ENCODE measurements at regions not wholly inside any gene's neighbourhood (a gene's known extent, or its start where the extent isn't known, plus 50 kb on each side); places are given as distances from the start of the nearest gene placed in this dataset.

DNA sequence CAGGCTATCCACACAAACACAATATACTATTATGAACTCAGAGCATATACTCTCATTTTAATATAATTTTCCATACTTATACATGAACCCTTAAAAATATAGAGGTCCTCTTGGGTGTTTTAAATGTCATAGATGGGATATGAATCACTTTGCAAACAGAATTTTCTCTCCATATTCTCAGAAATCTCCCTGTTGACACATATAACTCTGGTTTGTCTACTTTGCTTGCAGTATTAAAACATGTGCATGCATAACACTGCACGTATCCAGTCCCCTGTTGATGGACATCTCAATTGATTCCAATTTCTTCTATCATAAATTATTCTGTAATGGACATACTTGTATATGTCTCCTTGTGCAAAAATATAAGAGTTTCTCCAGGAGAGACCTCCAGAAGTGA is 417.5 kb upstream of the TBX3 start:
- Histone ChIP-seq H3K4me3 (no peak overlapping the region), H3K9ac (ENCODE audit: insufficient read depth in 1 of 2, low read length in 2 of 2) (no peak overlapping the region), H3K9me3 (ENCODE audit: control insufficient read depth in 4 of 4, insufficient read depth in 3 of 4, low read length in 3 of 4) (peaks cover 0 to 2% (median under 1%) of the 10 kb centered on the region in 4 donors), H3K4me1 (ENCODE audit: control insufficient read depth in 5 of 5, insufficient read depth in 5 of 5, low read length in 5 of 5) (peaks cover 5 to 16% (median 9%) of the 10 kb centered on the region in 5 donors), H3K36me3 (ENCODE audit: control insufficient read depth in 4 of 4, insufficient read depth in 4 of 4, low read length in 4 of 4) (no peaks in the 10 kb centered on the region), H3K27ac (ENCODE audit: low read depth in 1 of 2, low read length in 1 of 2) (no peak overlapping the region), H3K27me3 (ENCODE audit: control insufficient read depth in 3 of 3, insufficient read depth in 3 of 3, low read length in 2 of 3) (no peaks in the 10 kb centered on the region)
- ATAC-seq (ENCODE audit: insufficient read depth, low FRiP score) = no peak
- 90 to 93% methylated on average over 1 of the region's 1 CpG for WGBS, 2 donors
- DNase-seq = no peak
- no peak for TF ChIP-seq CTCF (IDR thresholded peaks at IDR 0.05; ENCODE audit: control extremely low read depth, extremely low read depth)

DNA sequence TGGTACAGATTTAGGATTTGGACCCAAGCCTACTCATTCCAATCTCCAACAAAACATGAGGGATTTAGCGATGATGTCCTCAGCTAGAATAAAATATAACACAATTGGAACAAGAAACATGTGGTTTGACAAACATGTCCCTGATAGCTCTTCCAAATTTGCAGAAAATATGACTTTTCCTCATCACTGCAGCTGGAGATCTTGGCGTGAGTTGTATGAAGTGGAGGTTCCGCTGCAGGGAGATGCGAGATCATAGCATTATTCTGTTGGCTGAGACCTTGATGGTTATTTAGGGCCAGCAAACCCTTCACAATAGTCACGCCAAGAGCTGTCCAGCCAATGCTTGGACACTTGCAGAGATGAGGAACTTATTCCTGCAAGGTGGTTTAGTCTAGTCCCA is 413.4 kb upstream of the TBX3 start:
- peaks cover 0 to 3% (median 1%) of the 10 kb centered on the region in 4 donors for H3K9me3 ChIP-seq (ENCODE audit: control insufficient read depth in 4 of 4, insufficient read depth in 3 of 4, low read length in 3 of 4)
- WGBS, 2 donors = 79 to 80% methylated on average over 5 of the region's 5 CpGs
- no peak overlapping the region for H3K9ac ChIP-seq (ENCODE audit: insufficient read depth in 1 of 2, low read length in 2 of 2)
- H3K36me3 ChIP-seq (ENCODE audit: control insufficient read depth in 4 of 4, insufficient read depth in 4 of 4, low read length in 4 of 4) = no peaks in the 10 kb centered on the region
- H3K27me3 ChIP-seq (ENCODE audit: control insufficient read depth in 3 of 3, insufficient read depth in 3 of 3, low read length in 2 of 3) = no peaks in the 10 kb centered on the region
- DNase-seq = peak; percentile 73 to 97 (median 94)
- no peak for TF ChIP-seq CTCF (IDR thresholded peaks at IDR 0.05; ENCODE audit: control extremely low read depth, extremely low read depth)
- H3K4me3 ChIP-seq = no peak overlapping the region
- H3K27ac ChIP-seq (ENCODE audit: low read depth in 1 of 2, low read length in 1 of 2) = no peak overlapping the region
- no peak for ATAC-seq (ENCODE audit: insufficient read depth, low FRiP score)
- H3K4me1 ChIP-seq (ENCODE audit: control insufficient read depth in 5 of 5, insufficient read depth in 5 of 5, low read length in 5 of 5) = peaks cover 0 to 12% (median 6%) of the 10 kb centered on the region in 5 donors

GRCh38 chr12:115096588-115097397 is 412.8 kb upstream of the TBX3 start:
- Histone ChIP-seq H3K36me3 (ENCODE audit: control insufficient read depth in 4 of 4, insufficient read depth in 4 of 4, low read length in 4 of 4) (no peaks in the 10 kb centered on the region), H3K27ac (ENCODE audit: low read depth in 1 of 2, low read length in 1 of 2) (peak overlapping the region in 1 of 2 donors; percentile 40), H3K27me3 (ENCODE audit: control insufficient read depth in 3 of 3, insufficient read depth in 3 of 3, low read length in 2 of 3) (no peaks in the 10 kb centered on the region), H3K4me3 (no peak overlapping the region), H3K4me1 (ENCODE audit: control insufficient read depth in 5 of 5, insufficient read depth in 5 of 5, low read length in 5 of 5) (peaks cover 0 to 12% (median 6%) of the 10 kb centered on the region in 5 donors), H3K9ac (ENCODE audit: insufficient read depth in 1 of 2, low read length in 2 of 2) (no peak overlapping the region), H3K9me3 (ENCODE audit: control insufficient read depth in 4 of 4, insufficient read depth in 3 of 4, low read length in 3 of 4) (peaks cover 0 to 3% (median 1%) of the 10 kb centered on the region in 4 donors)
- WGBS, 2 donors = 51 to 53% methylated on average over 2 of the region's 2 CpGs
- peak; percentile 35 to 87 (median 76) for DNase-seq
- no peak for TF ChIP-seq CTCF (IDR thresholded peaks at IDR 0.05; ENCODE audit: control extremely low read depth, extremely low read depth)
- no peak for ATAC-seq (ENCODE audit: insufficient read depth, low FRiP score)
